Upper lobe of left lung (tissue), 4 donors: ENCODE measurements at regions not wholly inside any gene's neighbourhood (a gene's known extent, or its start where the extent isn't known, plus 50 kb on each side); places are given as distances from the start of the nearest gene placed in this dataset.

Source experiments
- CTCF ChIP-seq, 6 experiments: fragments of 450-650 bp in 4 of 6; fragments of 200-600 bp in 2 of 6; sonication (generic) in 2 of 6; IDR thresholded peaks; one replicate each; pipeline ENCODE4 v1.5.1; 2016 to 2019; ENCODE audit warnings: antibody characterized with exemption in 6 of 6
- EP300 ChIP-seq, 4 donors: sonication (generic); formaldehyde crosslinking; IDR thresholded peaks; one replicate each; pipeline ENCODE4 v1.5.1; 2017; ENCODE audit warnings: antibody characterized with exemption in 4 of 4, control low read depth in 2 of 4
- POLR2A ChIP-seq, 4 donors: fragments of 450-650 bp; IDR thresholded peaks; one replicate each; pipeline ENCODE4 v1.5.1; 2016 to 2017; ENCODE audit warnings: antibody characterized with exemption in 4 of 4, mild to moderate bottlenecking in 2 of 4
- POLR2AphosphoS5 ChIP-seq, 2 donors: sonication (generic); formaldehyde crosslinking; IDR thresholded peaks; one replicate each; pipeline ENCODE4 v1.5.1; 2017; ENCODE audit warnings: antibody characterized with exemption in 2 of 2

GRCh38 chr4:166198516-166199310 is 325.7 kb downstream of the TLL1 start:
- TF ChIP-seq POLR2A (IDR thresholded peaks at IDR 0.05), result no peak
- no peak for TF ChIP-seq CTCF (IDR thresholded peaks at IDR 0.05)
- no peak for TF ChIP-seq POLR2AphosphoS5 (IDR thresholded peaks at IDR 0.05)
- TF ChIP-seq EP300 (IDR thresholded peaks at IDR 0.05), result no peak
